IMR-90 (cell line): ENCODE measurements at regions not wholly inside any gene's neighbourhood (a gene's known extent, or its start where the extent isn't known, plus 50 kb on each side); places are given as distances from the start of the nearest gene placed in this dataset.

ENCODE experiments used
- ATAC-seq: fragments of 200-7000 bp; cut with Tn5 transposase; 2 replicates; pipeline ENCODE4 v1.9.1; 2020; ENCODE audit warnings: low read depth, mild to moderate bottlenecking, moderate library complexity
- BruUV-seq: library from RNA; stranded (reverse); fragments of 400-500 nt; replicated peaks from 2 replicates; lab custom pipeline; 2021; lab: Mats Ljungman, UMichigan
- CTCF ChIA-PET: fragments of 300-600 bp; formaldehyde crosslinking; extraction: SDS; loops from one replicate; lab custom pipeline; 2021; ENCODE audit warnings: antibody characterized with exemption; lab: Yijun Ruan, JAX
- POLR2A ChIA-PET: fragments of 300-600 bp; sonication (Branson Sonifier 250); formaldehyde crosslinking; loops from one replicate; lab custom pipeline; 2022; ENCODE audit warnings: antibody characterized with exemption; ENCODE audit not compliant: unreplicated experiment; lab: Charles Lee
- DNase-seq: peaks from one replicate; pipeline ENCODE4 v3.0.0; 2013
- H2AFZ ChIP-seq: replicated peaks from 2 replicates; pipeline ENCODE3; 2013; ENCODE audit warnings: low read length, mild to moderate bottlenecking; ENCODE audit not compliant: poor library complexity
- H2AK5ac ChIP-seq: 2 replicates; pipeline ENCODE4 v1.6.1; 2013; ENCODE audit warnings: low read depth, low read length, inconsistent platforms
- H2AK9ac ChIP-seq: replicated peaks from 2 replicates; pipeline ENCODE3; 2013; ENCODE audit warnings: mild to moderate bottlenecking, low read depth, low read length, moderate library complexity; ENCODE audit not compliant: poor library complexity
- H2BK120ac ChIP-seq: 2 replicates; pipeline ENCODE4 v1.6.1; 2013; ENCODE audit warnings: low read depth, low read length, inconsistent platforms
- H2BK15ac ChIP-seq: 3 replicates; pipeline ENCODE4 v1.6.1; 2013; ENCODE audit warnings: low read depth, low read length, inconsistent platforms
- H2BK20ac ChIP-seq: 2 replicates; pipeline ENCODE4 v1.6.1; 2013; ENCODE audit warnings: low read depth, mild to moderate bottlenecking, inconsistent platforms, low read length, moderate library complexity
- H2BK5ac ChIP-seq: 2 replicates; pipeline ENCODE4 v1.6.1; 2013; ENCODE audit warnings: mild to moderate bottlenecking, low read depth, low read length, inconsistent platforms; ENCODE audit not compliant: poor library complexity, severe bottlenecking
- H3K14ac ChIP-seq: replicated peaks from 2 replicates; pipeline ENCODE4 v1.6.1; 2013; ENCODE audit warnings: low read depth, low read length, inconsistent platforms
- H3K18ac ChIP-seq: 2 replicates; pipeline ENCODE4 v1.6.1; 2013; ENCODE audit warnings: low read depth, low read length, control low read depth
- H3K23ac ChIP-seq: 2 replicates; pipeline ENCODE4 v1.6.1; 2013; ENCODE audit warnings: low read depth, low read length, inconsistent platforms
- H3K27ac ChIP-seq: 2 replicates; pipeline ENCODE4 v1.5.1; 2013; ENCODE audit warnings: mild to moderate bottlenecking, control low read depth, low read length; ENCODE audit not compliant: insufficient read depth
- H3K27me3 ChIP-seq: 2 replicates; pipeline ENCODE4 v1.6.1; 2013; ENCODE audit warnings: low read length; ENCODE audit not compliant: control insufficient read depth, insufficient read depth
- H3K36me3 ChIP-seq: 2 replicates; pipeline ENCODE4 v1.6.1; 2013; ENCODE audit warnings: low read length, mixed read lengths; ENCODE audit not compliant: control insufficient read depth, insufficient read depth
- H3K4ac ChIP-seq: 2 replicates; pipeline ENCODE4 v1.6.1; 2013; ENCODE audit warnings: low read depth, low read length, inconsistent platforms
- H3K4me1 ChIP-seq: 2 replicates; pipeline ENCODE4 v1.6.1; 2013; ENCODE audit warnings: low read length, mixed read lengths; ENCODE audit not compliant: control insufficient read depth, insufficient read depth
- H3K4me2 ChIP-seq: 2 replicates; pipeline ENCODE4 v1.6.1; 2013; ENCODE audit warnings: low read depth, mild to moderate bottlenecking, control low read depth, low read length, moderate library complexity
- H3K4me3 ChIP-seq: 2 replicates; pipeline ENCODE4 v1.5.1; 2013; ENCODE audit warnings: low read depth, mild to moderate bottlenecking, control low read depth, low read length, moderate library complexity; ENCODE audit not compliant: insufficient read depth
- H3K56ac ChIP-seq: 2 replicates; pipeline ENCODE4 v1.6.1; 2013; ENCODE audit warnings: low read length, inconsistent platforms; ENCODE audit not compliant: insufficient read depth; ENCODE audit errors: extremely low read depth
- H3K79me1 ChIP-seq, 2 experiments: 2 replicates each; pipeline ENCODE4 v1.6.1; 2013; ENCODE audit warnings: low read length in 2 of 2, inconsistent platforms in 1 of 2, low read depth in 1 of 2
- H3K9ac ChIP-seq: 2 replicates; pipeline ENCODE4 v1.6.1; 2013; ENCODE audit warnings: low read depth, low read length, control low read depth
- H3K9me1 ChIP-seq: 2 replicates; pipeline ENCODE4 v1.6.1; 2013; ENCODE audit warnings: low read length, inconsistent platforms; ENCODE audit not compliant: insufficient read depth
- H3K9me3 ChIP-seq: 2 replicates; pipeline ENCODE4 v1.6.1; 2013; ENCODE audit warnings: low read length; ENCODE audit not compliant: control insufficient read depth, insufficient read depth
- H4K20me1 ChIP-seq: 2 replicates; pipeline ENCODE4 v1.6.1; 2013; ENCODE audit warnings: low read length, inconsistent platforms; ENCODE audit not compliant: insufficient read depth
- H4K5ac ChIP-seq: 2 replicates; pipeline ENCODE4 v1.6.1; 2013; ENCODE audit warnings: mild to moderate bottlenecking, low read depth, low read length, control low read depth
- H4K8ac ChIP-seq, 2 experiments: 2 replicates each; pipeline ENCODE4 v1.6.1; 2013; ENCODE audit warnings: low read depth in 2 of 2, low read length in 2 of 2, control low read depth in 1 of 2, inconsistent platforms in 1 of 2
- H4K91ac ChIP-seq: 2 replicates; pipeline ENCODE4 v1.6.1; 2013; ENCODE audit warnings: low read depth, low read length, inconsistent platforms; ENCODE audit not compliant: insufficient read depth
- BHLHE40 ChIP-seq: fragments of 150-350 bp; IDR thresholded peaks from 2 replicates; pipeline ENCODE4 v1.6.1; 2016; ENCODE audit warnings: mild to moderate bottlenecking, low read depth, low read length
- CEBPB ChIP-seq: IDR thresholded peaks from 2 replicates; pipeline ENCODE4 v1.6.1; 2012; ENCODE audit warnings: low read depth, low read length, improper control_type of control experiment
- CHD1 ChIP-seq: IDR thresholded peaks from 2 replicates; pipeline ENCODE4 v1.6.1; 2012; ENCODE audit warnings: low read depth, low read length, improper control_type of control experiment
- CTCF ChIP-seq: conservative IDR thresholded peaks from 2 replicates; pipeline ENCODE4 v1.5.1; 2012; ENCODE audit warnings: mild to moderate bottlenecking, low read depth, low read length, improper control_type of control experiment
- ELK1 ChIP-seq: fragments of 150-350 bp; IDR thresholded peaks from 2 replicates; pipeline ENCODE4 v1.6.1; 2016; ENCODE audit warnings: low read depth, mild to moderate bottlenecking, low read length, moderate library complexity, borderline replicate concordance
- MAZ ChIP-seq: IDR thresholded peaks from 2 replicates; pipeline ENCODE4 v1.6.1; 2012; ENCODE audit warnings: low read depth, mild to moderate bottlenecking, low read length, improper control_type of control experiment, moderate library complexity, borderline replicate concordance
- MXI1 ChIP-seq: IDR thresholded peaks from 2 replicates; pipeline ENCODE4 v1.6.1; 2012; ENCODE audit warnings: low read depth, mild to moderate bottlenecking, low read length, moderate library complexity, borderline replicate concordance
- NFE2L2 ChIP-seq: fragments of 150-350 bp; IDR thresholded peaks from 2 replicates; pipeline ENCODE4 v1.6.1; 2016; ENCODE audit warnings: low read depth, mild to moderate bottlenecking, low read length
- POLR2A ChIP-seq: IDR thresholded peaks from 2 replicates; pipeline ENCODE4 v1.6.1; 2012; ENCODE audit warnings: mild to moderate bottlenecking, low read depth, low read length
- RAD21 ChIP-seq: IDR thresholded peaks from 2 replicates; pipeline ENCODE4 v1.6.1; 2012; ENCODE audit warnings: low read length, improper control_type of control experiment
- RCOR1 ChIP-seq: IDR thresholded peaks from 2 replicates; pipeline ENCODE4 v1.6.1; 2012; ENCODE audit warnings: mild to moderate bottlenecking, low read length, improper control_type of control experiment; ENCODE audit not compliant: insufficient replicate concordance
- RFX5 ChIP-seq: IDR thresholded peaks from 2 replicates; pipeline ENCODE4 v1.8.0; 2012; ENCODE audit warnings: low read depth, mild to moderate bottlenecking, low read length, moderate library complexity
- SMC3 ChIP-seq: fragments of 150-350 bp; IDR thresholded peaks from 2 replicates; pipeline ENCODE4 v1.6.1; 2016; ENCODE audit warnings: low read depth, mild to moderate bottlenecking, antibody characterized with exemption, low read length, moderate library complexity
- USF2 ChIP-seq: fragments of 150-350 bp; IDR thresholded peaks from 2 replicates; pipeline ENCODE4 v1.6.1; 2017; ENCODE audit warnings: mild to moderate bottlenecking, antibody characterized with exemption, low read length, low read depth
- WGBS, 2 experiments: methylation state at CpG; one replicate each; pipeline versions ENCODE4 v1.1.5 to v1.1.7; 2013; ENCODE audit warnings: missing lambda C conversion rate in 2 of 2; ENCODE audit not compliant: insufficient read length in 1 of 2; ENCODE audit errors: extremely low coverage in 2 of 2; 5-methylcytosine and 5-hydroxymethylcytosine counted together
- dilution Hi-C: fragments of 300-500 bp; cut with HindIII; formaldehyde crosslinking; loops from one replicate; pipeline ENCODE4 v1.14.3; 2018; ENCODE audit warnings: low sequenced_read_pairs; ENCODE audit not compliant: unreplicated experiment
- in situ Hi-C: fragments of 300-500 bp; cut with MboI; formaldehyde crosslinking; loops from 3 replicates; pipeline ENCODE4 v1.14.3; 2019; ENCODE audit warnings: low sequenced_read_pairs, inconsistent platforms, mixed read lengths
- intact Hi-C: fragments of 100-400 bp; cut with micrococcal nuclease; formaldehyde crosslinking; loops from 2 replicates; pipeline ENCODE4 v1.10.0; 2022

- H2BK20ac ChIP-seq, result no peak overlapping the region
- H4K91ac ChIP-seq, result no peak overlapping the region
- H2AK9ac ChIP-seq, result no peak overlapping the region
- no peak overlapping the region for H2BK120ac ChIP-seq
- no peak overlapping the region for H3K23ac ChIP-seq
- no peak overlapping the region for H3K4me2 ChIP-seq
- H2AK5ac ChIP-seq, result no peak overlapping the region
- no peak overlapping the region for H3K4me3 ChIP-seq
- no peaks in the 10 kb centered on the region for H3K9me1 ChIP-seq
- H3K18ac ChIP-seq, result no peak overlapping the region
- H2BK15ac ChIP-seq, result no peak overlapping the region
- no peaks in the 10 kb centered on the region for H3K9me3 ChIP-seq
- TF ChIP-seq SMC3, result no peak
- no peak for TF ChIP-seq RAD21
- no peak for TF ChIP-seq CEBPB
- no peak for TF ChIP-seq USF2
- TF ChIP-seq NFE2L2, result no peak
- no peak for TF ChIP-seq CHD1
- no peak for TF ChIP-seq CTCF
- no peak for TF ChIP-seq RCOR1
- TF ChIP-seq MXI1, result no peak
- no peak for TF ChIP-seq BHLHE40
- no peak for TF ChIP-seq POLR2A
- TF ChIP-seq RFX5, result no peak
- TF ChIP-seq ELK1, result no peak
- TF ChIP-seq MAZ, result no peak
- ChIA-PET POLR2A (no interaction called here), CTCF (interaction anchor here (0.6 kb wide), 1 partner anchor 1534 kb away, joined by 4 read pairs; no protein-coding TSS in a partner anchor)
- no peaks in the 10 kb centered on the region for H3K4me1 ChIP-seq
- ATAC-seq, result no peak
- no peak overlapping the region for H4K8ac ChIP-seq
- no peak for DNase-seq
- H3K36me3 ChIP-seq, result no peaks in the 10 kb centered on the region
- no peak overlapping the region for H4K5ac ChIP-seq
- H3K79me1 ChIP-seq, result no peaks in the 10 kb centered on the region
- H3K27ac ChIP-seq, result no peak overlapping the region
- H3K9ac ChIP-seq, result no peak overlapping the region
- no peak overlapping the region for H3K56ac ChIP-seq
- in situ Hi-C loops, result no loop called here
- no peak overlapping the region for H3K4ac ChIP-seq
- dilution Hi-C loops, result no loop called here
- no peak overlapping the region for H2BK5ac ChIP-seq
- H2AFZ ChIP-seq, result no peak overlapping the region
- WGBS, 2 experiments, result no CpG with 5 or more reads among the region's 3 CpGs
- peaks cover 8% of the 10 kb centered on the region; the same call in 1 of the 2 replicates for H3K27me3 ChIP-seq
- no TSS peak for BruUV-seq
- no peak overlapping the region for H3K14ac ChIP-seq
- intact Hi-C loops, result no loop called here
- no peaks in the 10 kb centered on the region; the same call in 1 of the 2 replicates for H4K20me1 ChIP-seq
Observed at GRCh38 chr10:113971349-113971973, 72.2 kb upstream of the ADRB1 start.
